H1 (cell line): ENCODE measurements at regions not wholly inside any gene's neighbourhood (a gene's known extent, or its start where the extent isn't known, plus 50 kb on each side); places are given as distances from the start of the nearest gene placed in this dataset.

Experiments used
- CTCF ChIA-PET: fragments of 300-600 bp; sonication (Branson Sonifier 250); formaldehyde crosslinking; loops from one replicate; lab custom pipeline; 2021; ENCODE audit not compliant: partially characterized antibody; lab: Charles Lee
- POLR2A ChIA-PET: fragments of 300-600 bp; sonication (Branson Sonifier 250); formaldehyde crosslinking; loops from one replicate; lab custom pipeline; 2021; ENCODE audit warnings: inconsistent platforms; ENCODE audit not compliant: partially characterized antibody; lab: Charles Lee
- DNase-seq, 2 experiments: peaks; one replicate each; pipeline versions ENCODE4 v3.0.0 to v3.0.0-alpha.2; 2010 to 2022; ENCODE audit warnings: low spot score in 2 of 2, low read depth in 1 of 2, mixed read lengths in 1 of 2
- FAIRE-seq: peaks from 2 replicates; lab custom pipeline; 2011; peaks lifted over from hg19 to GRCh38; lab: Jason Lieb, UNC
- H2AFZ ChIP-seq: 2 replicates; pipeline ENCODE4 v1.8.1; 2012; ENCODE audit warnings: low read length, inconsistent platforms
- H2AK5ac ChIP-seq: 2 replicates; pipeline ENCODE4 v1.6.1; 2013; ENCODE audit warnings: low read depth, low read length
- H2BK120ac ChIP-seq: replicated peaks from 2 replicates; pipeline ENCODE3; 2013; ENCODE audit warnings: low read depth, low read length, inconsistent platforms
- H2BK12ac ChIP-seq: 2 replicates; pipeline ENCODE4 v1.6.1; 2013; ENCODE audit warnings: low read depth, low read length
- H2BK15ac ChIP-seq: 2 replicates; pipeline ENCODE4 v1.6.1; 2013; ENCODE audit warnings: low read length
- H2BK20ac ChIP-seq: 2 replicates; pipeline ENCODE4 v1.6.1; 2013; ENCODE audit warnings: low read length
- H2BK5ac ChIP-seq: 2 replicates; pipeline ENCODE4 v1.6.1; 2013; ENCODE audit warnings: low read depth, low read length
- H3K14ac ChIP-seq: 2 replicates; pipeline ENCODE4 v1.6.1; 2013; ENCODE audit warnings: inconsistent platforms; ENCODE audit not compliant: insufficient read length
- H3K18ac ChIP-seq: 2 replicates; pipeline ENCODE4 v1.6.1; 2013; ENCODE audit warnings: low read length; ENCODE audit errors: extremely low read depth
- H3K23ac ChIP-seq: 2 replicates; pipeline ENCODE4 v1.6.1; 2013; ENCODE audit warnings: inconsistent platforms; ENCODE audit not compliant: insufficient read length
- H3K23me2 ChIP-seq: 2 replicates; pipeline ENCODE4 v1.6.1; 2013; ENCODE audit warnings: low read depth, low read length
- H3K27ac ChIP-seq: 2 replicates; pipeline ENCODE4 v1.6.1; 2011; ENCODE audit warnings: low read depth, low read length, inconsistent platforms
- H3K27me3 ChIP-seq, 4 experiments: replicated peaks in 1 of 4; 1 replicate in 1 of 4; 2 replicates in 3 of 4; pipeline versions ENCODE4 v1.6.1 to v1.8.1; 2011 to 2013; ENCODE audit warnings: low read length in 3 of 4, mild to moderate bottlenecking in 3 of 4, inconsistent platforms in 2 of 4, mixed read lengths in 2 of 4, moderate library complexity in 1 of 4; ENCODE audit not compliant: control insufficient read depth in 3 of 4, insufficient read depth in 3 of 4; ENCODE audit errors: extremely low read depth in 1 of 4
- H3K36me3 ChIP-seq, 4 experiments: 2 replicates each; pipeline versions ENCODE4 v1.6.1 to v1.8.1; 2011 to 2013; ENCODE audit warnings: mild to moderate bottlenecking in 4 of 4, low read length in 3 of 4, moderate library complexity in 2 of 4, control low read depth in 1 of 4, inconsistent platforms in 1 of 4; ENCODE audit not compliant: insufficient read depth in 4 of 4, control insufficient read depth in 2 of 4
- H3K4ac ChIP-seq: replicated peaks from 2 replicates; pipeline ENCODE3; 2013; ENCODE audit warnings: low read length, low read depth, mixed read lengths, inconsistent platforms; ENCODE audit not compliant: insufficient read length
- H3K4me1 ChIP-seq, 4 experiments: replicated peaks in 1 of 4; 1 replicate in 1 of 4; 2 replicates in 3 of 4; pipeline versions ENCODE4 v1.6.1 to v1.8.1; 2011 to 2013; ENCODE audit warnings: low read length in 3 of 4, inconsistent platforms in 2 of 4, mixed read lengths in 1 of 4; ENCODE audit not compliant: insufficient read depth in 4 of 4, control insufficient read depth in 3 of 4
- H3K4me2 ChIP-seq, 2 experiments: 2 replicates each; pipeline versions ENCODE4 v1.6.1 to v1.8.1; 2011 to 2013; ENCODE audit warnings: low read depth in 2 of 2, low read length in 2 of 2, control low read depth in 1 of 2, inconsistent platforms in 1 of 2, mild to moderate bottlenecking in 1 of 2; ENCODE audit not compliant: insufficient read depth in 1 of 2
- H3K4me3 ChIP-seq, 4 experiments: fragments of 200-600, 300-600 bp in 1 of 4; sonication (generic), shearing (Covaris generic), sonication (Bioruptor Twin) in 1 of 4; 2 replicates each; pipeline versions ENCODE4 v1.5.1 to v1.8.1; 2011 to 2016; ENCODE audit warnings: low read length in 4 of 4, low read depth in 3 of 4, control low read depth in 2 of 4, inconsistent platforms in 2 of 4, mild to moderate bottlenecking in 2 of 4, mixed read lengths in 1 of 4, moderate library complexity in 1 of 4; ENCODE audit not compliant: insufficient read depth in 2 of 4; ENCODE audit errors: extremely low read depth in 1 of 4
- H3K56ac ChIP-seq: replicated peaks from 2 replicates; pipeline ENCODE3; 2013; ENCODE audit warnings: low read depth, mild to moderate bottlenecking, mixed read lengths, low read length, inconsistent platforms; ENCODE audit not compliant: insufficient read length
- H3K79me1 ChIP-seq: 2 replicates; pipeline ENCODE4 v1.6.1; 2013; ENCODE audit warnings: low read depth, low read length, control low read depth
- H3K79me2 ChIP-seq, 2 experiments: 2 replicates each; pipeline versions ENCODE4 v1.6.1 to v1.8.1; 2012 to 2013; ENCODE audit warnings: low read length in 2 of 2, mild to moderate bottlenecking in 2 of 2, inconsistent platforms in 1 of 2; ENCODE audit not compliant: insufficient read depth in 2 of 2, control insufficient read depth in 1 of 2
- H3K9ac ChIP-seq, 4 experiments: replicated peaks in 1 of 4; 1 replicate in 1 of 4; 2 replicates in 3 of 4; pipeline versions ENCODE4 v1.6.1 to v1.8.1; 2011 to 2013; ENCODE audit warnings: low read depth in 3 of 4, low read length in 3 of 4, control low read depth in 2 of 4, mild to moderate bottlenecking in 2 of 4, moderate library complexity in 2 of 4, inconsistent platforms in 1 of 4; ENCODE audit errors: extremely low read depth in 1 of 4
- H3K9me3 ChIP-seq, 2 experiments: 2 replicates each; pipeline versions ENCODE4 v1.6.1 to v1.8.1; 2012 to 2013; ENCODE audit warnings: mild to moderate bottlenecking in 2 of 2, moderate library complexity in 2 of 2, control low read depth in 1 of 2, inconsistent platforms in 1 of 2, low read depth in 1 of 2, low read length in 1 of 2, mixed read lengths in 1 of 2; ENCODE audit not compliant: insufficient read depth in 2 of 2
- H4K20me1 ChIP-seq, 2 experiments: replicated peaks in 1 of 2; 2 replicates each; pipeline versions ENCODE3 to v1.8.1; 2011 to 2013; ENCODE audit warnings: inconsistent platforms in 2 of 2, low read length in 2 of 2, mild to moderate bottlenecking in 1 of 2; ENCODE audit not compliant: insufficient read depth in 2 of 2, control insufficient read depth in 1 of 2
- H4K5ac ChIP-seq: 2 replicates; pipeline ENCODE4 v1.6.1; 2013; ENCODE audit warnings: low read length, low read depth, mixed read lengths, inconsistent platforms; ENCODE audit not compliant: insufficient read length
- H4K8ac ChIP-seq: 2 replicates; pipeline ENCODE4 v1.8.0; 2013; ENCODE audit warnings: mild to moderate bottlenecking, moderate library complexity, low read length, inconsistent platforms; ENCODE audit not compliant: insufficient read depth; ENCODE audit errors: extremely low read depth
- H4K91ac ChIP-seq: replicated peaks from 2 replicates; pipeline ENCODE3; 2013; ENCODE audit warnings: low read length, mixed read lengths, inconsistent platforms; ENCODE audit not compliant: insufficient read length
- CBX5 ChIP-seq: fragments of 300-800, 300-1000 bp; sonication (generic); IDR thresholded peaks from 2 replicates; pipeline ENCODE4 v1.7.1; 2016; ENCODE audit warnings: antibody characterized with exemption, low read length, low read depth
- CHD2 ChIP-seq: IDR thresholded peaks from 2 replicates; pipeline ENCODE4 v1.6.1; 2012; ENCODE audit warnings: low read length, improper control_type of control experiment
- CREB1 ChIP-seq: IDR thresholded peaks from 2 replicates; pipeline ENCODE4 v1.6.1; 2012; ENCODE audit warnings: inconsistent platforms
- CTBP2 ChIP-seq: IDR thresholded peaks from 2 replicates; pipeline ENCODE4 v1.7.0; 2011; ENCODE audit warnings: borderline replicate concordance, mild to moderate bottlenecking, moderate library complexity, mixed read lengths, low read length; ENCODE audit not compliant: insufficient read depth, insufficient read length
- E2F6 ChIP-seq: IDR thresholded peaks from 2 replicates; pipeline ENCODE4 v1.6.1; 2012; ENCODE audit warnings: inconsistent platforms
- KDM1A ChIP-seq: fragments of 200-600, 300-600 bp; sonication (generic); IDR thresholded peaks from 2 replicates; pipeline ENCODE4 v1.7.1; 2016; ENCODE audit warnings: mild to moderate bottlenecking, low read length, borderline replicate concordance
- NANOG ChIP-seq: IDR thresholded peaks from 2 replicates; pipeline ENCODE4 v1.6.1; 2011; ENCODE audit warnings: low read length, low read depth, mild to moderate bottlenecking, inconsistent platforms; ENCODE audit not compliant: insufficient read depth, poor library complexity, severe bottlenecking
- RAD21 ChIP-seq, 2 experiments: IDR thresholded peaks in 1 of 2; conservative IDR thresholded peaks in 1 of 2; 2 replicates each; pipeline ENCODE4 v1.6.1; 2011; ENCODE audit warnings: low read depth in 2 of 2, low read length in 2 of 2, improper control_type of control experiment in 1 of 2, inconsistent platforms in 1 of 2, mild to moderate bottlenecking in 1 of 2, moderate library complexity in 1 of 2
- SIRT6 ChIP-seq: IDR thresholded peaks from one replicate; pipeline ENCODE4 v1.7.1; 2012; ENCODE audit warnings: low read length, inconsistent platforms
- SUZ12 ChIP-seq: fragments of 200-600 bp; sonication (generic); IDR thresholded peaks from 2 replicates; pipeline ENCODE4 v1.6.1; 2012; ENCODE audit warnings: mild to moderate bottlenecking, inconsistent platforms, low read length, moderate library complexity, mixed read lengths
- TAF1 ChIP-seq: IDR thresholded peaks from 2 replicates; pipeline ENCODE4 v1.6.1; 2011; ENCODE audit warnings: mild to moderate bottlenecking, low read depth, low read length
- TCF12 ChIP-seq: IDR thresholded peaks from 2 replicates; pipeline ENCODE4 v1.6.1; 2011; ENCODE audit warnings: low read depth, mild to moderate bottlenecking, low read length
- TF ChIP-seq, protein P1 (sequence below), 3 experiments: IDR thresholded peaks; 1 replicate in 2 of 3; 2 replicates in 1 of 3; pipeline versions ENCODE4 v1.5.1 to v1.6.1; 2011; ENCODE audit warnings: low read length in 3 of 3, mild to moderate bottlenecking in 3 of 3, inconsistent platforms in 2 of 3, low read depth in 1 of 3, moderate library complexity in 1 of 3; ENCODE audit not compliant: insufficient read depth in 1 of 3; ENCODE audit errors: control extremely low read depth in 1 of 3

DNA sequence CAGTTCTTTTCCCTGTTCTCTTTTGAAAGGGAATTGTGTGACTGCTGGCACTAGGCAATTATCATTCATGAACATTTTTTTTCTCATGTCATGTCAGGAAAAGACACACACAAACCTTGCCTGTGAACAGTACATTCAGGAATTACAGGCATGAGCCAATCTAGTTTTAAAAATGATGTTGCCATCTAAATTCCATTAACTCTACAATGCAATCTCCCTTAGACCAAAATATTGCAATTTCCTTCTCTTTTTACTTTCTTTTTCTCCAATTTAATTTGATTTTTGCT is 127.5 kb upstream of the STMND1 start:
- no peaks in the 10 kb centered on the region for H3K79me2 ChIP-seq
- TF ChIP-seq NANOG (no peak), RAD21 (IDR thresholded peaks at IDR 0.05 in 1 of 2, conservative IDR thresholded peaks at IDR 0.05 in 1 of 2; ENCODE audit: low read depth in 2 of 2, low read length in 2 of 2) (no peak), E2F6 (no peak), SUZ12 (no peak), TAF1 (no peak), CBX5 (no peak), SIRT6 (no peak), TCF12 (no peak), KDM1A (no peak), CHD2 (no peak), CREB1 (no peak), CTBP2 (no peak)
- TF ChIP-seq, protein P1, sequence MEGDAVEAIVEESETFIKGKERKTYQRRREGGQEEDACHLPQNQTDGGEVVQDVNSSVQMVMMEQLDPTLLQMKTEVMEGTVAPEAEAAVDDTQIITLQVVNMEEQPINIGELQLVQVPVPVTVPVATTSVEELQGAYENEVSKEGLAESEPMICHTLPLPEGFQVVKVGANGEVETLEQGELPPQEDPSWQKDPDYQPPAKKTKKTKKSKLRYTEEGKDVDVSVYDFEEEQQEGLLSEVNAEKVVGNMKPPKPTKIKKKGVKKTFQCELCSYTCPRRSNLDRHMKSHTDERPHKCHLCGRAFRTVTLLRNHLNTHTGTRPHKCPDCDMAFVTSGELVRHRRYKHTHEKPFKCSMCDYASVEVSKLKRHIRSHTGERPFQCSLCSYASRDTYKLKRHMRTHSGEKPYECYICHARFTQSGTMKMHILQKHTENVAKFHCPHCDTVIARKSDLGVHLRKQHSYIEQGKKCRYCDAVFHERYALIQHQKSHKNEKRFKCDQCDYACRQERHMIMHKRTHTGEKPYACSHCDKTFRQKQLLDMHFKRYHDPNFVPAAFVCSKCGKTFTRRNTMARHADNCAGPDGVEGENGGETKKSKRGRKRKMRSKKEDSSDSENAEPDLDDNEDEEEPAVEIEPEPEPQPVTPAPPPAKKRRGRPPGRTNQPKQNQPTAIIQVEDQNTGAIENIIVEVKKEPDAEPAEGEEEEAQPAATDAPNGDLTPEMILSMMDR (IDR thresholded peaks at IDR 0.05; ENCODE audit: control extremely low read depth in 1 of 3, insufficient read depth in 1 of 3, low read depth in 1 of 3, low read length in 3 of 3) = no peak

More for the DNA sequence above, 127.5 kb upstream of the STMND1 start:
- no peak overlapping the region for H3K4me2 ChIP-seq
- no peak overlapping the region for H3K56ac ChIP-seq
- no peaks in the 10 kb centered on the region; the same call in 1 of the 2 replicates for H3K23me2 ChIP-seq
- no peak overlapping the region for H2BK5ac ChIP-seq
- no peaks in the 10 kb centered on the region for H4K20me1 ChIP-seq
- POLR2A ChIA-PET = interaction anchor here (0.6 kb wide), 1 partner anchor 65 kb away, joined by 3 read pairs; no protein-coding TSS in a partner anchor
- no peak overlapping the region for H2AFZ ChIP-seq
- H3K9ac ChIP-seq = no peak overlapping the region
- FAIRE-seq (no peak), DNase-seq (no peak)
- no peak overlapping the region for H4K91ac ChIP-seq
- H2AK5ac ChIP-seq = no peak overlapping the region
- no peaks in the 10 kb centered on the region for H3K36me3 ChIP-seq
- H2BK20ac ChIP-seq = no peak overlapping the region
- no peaks in the 10 kb centered on the region for H3K27me3 ChIP-seq
- no peaks in the 10 kb centered on the region for H3K79me1 ChIP-seq
- no peak overlapping the region for H3K18ac ChIP-seq
- H3K23ac ChIP-seq = no peak overlapping the region
- no peak overlapping the region for H2BK12ac ChIP-seq
- CTCF ChIA-PET = interaction anchor here (0.5 to 2.0 kb wide), 2 partner anchors 9 to 291 kb away, joined by 4 to 8 read pairs; no protein-coding TSS in a partner anchor
- H3K27ac ChIP-seq = no peak overlapping the region
- no peak overlapping the region for H3K4ac ChIP-seq
- H2BK120ac ChIP-seq = no peak overlapping the region
- no peak overlapping the region for H2BK15ac ChIP-seq
- no peaks in the 10 kb centered on the region for H3K9me3 ChIP-seq
- H4K8ac ChIP-seq = no peak overlapping the region
- no peak overlapping the region for H3K4me3 ChIP-seq
- H3K4me1 ChIP-seq = no peaks in the 10 kb centered on the region
- H4K5ac ChIP-seq = no peak overlapping the region
- H3K14ac ChIP-seq = no peak overlapping the region
